Coronary artery (tissue), 2 donors: ENCODE measurements at regions not wholly inside any gene's neighbourhood (a gene's known extent, or its start where the extent isn't known, plus 50 kb on each side); places are given as distances from the start of the nearest gene placed in this dataset.
"Not testable (repeated sequence)": the region's sequence is repeated elsewhere in the genome, so short reads cannot be mapped to it uniquely, and the experiment has no call there.

Experiments
- DNase-seq: peaks from one replicate; pipeline ENCODE4 v3.0.0-alpha.2; 2017; ENCODE audit warnings: low spot score
- H3K27ac ChIP-seq, 2 donors: fragments of 200-600 bp; sonication (generic); one replicate each; pipeline ENCODE4 v1.5.1; 2016 to 2019
- H3K4me3 ChIP-seq: fragments of 200-600 bp; sonication (generic); 2 replicates; pipeline ENCODE4 v1.5.1; 2016; ENCODE audit warnings: mild to moderate bottlenecking, moderate library complexity
- TF ChIP-seq, protein P1 (sequence below): fragments of 200-600 bp; sonication (generic); IDR thresholded peaks from one replicate; pipeline ENCODE4 v1.5.1; 2019; ENCODE audit warnings: antibody characterized with exemption

DNA sequence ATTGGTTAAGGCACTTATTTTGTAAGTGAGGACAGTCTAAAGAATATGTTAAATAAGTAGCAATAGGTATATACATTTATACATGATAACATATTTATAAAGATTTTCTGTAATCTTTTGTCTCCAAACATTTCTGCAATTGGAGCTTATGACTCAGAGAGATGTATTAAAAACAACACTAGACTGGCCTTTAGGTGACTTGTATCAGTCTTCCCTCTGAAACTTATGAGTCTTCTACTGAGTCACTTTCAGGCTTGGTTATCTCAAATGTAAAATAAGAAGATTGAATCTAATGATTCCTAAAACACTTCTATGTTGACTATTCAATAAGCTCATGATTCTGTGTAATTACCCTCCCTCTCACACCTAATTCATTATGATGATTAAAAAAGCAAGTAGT is 672.6 kb upstream of the NEGR1 start:
- Histone ChIP-seq H3K27ac (no peak overlapping the region), H3K4me3 (no peak overlapping the region)
- no peak for DNase-seq
- TF ChIP-seq, protein P1, sequence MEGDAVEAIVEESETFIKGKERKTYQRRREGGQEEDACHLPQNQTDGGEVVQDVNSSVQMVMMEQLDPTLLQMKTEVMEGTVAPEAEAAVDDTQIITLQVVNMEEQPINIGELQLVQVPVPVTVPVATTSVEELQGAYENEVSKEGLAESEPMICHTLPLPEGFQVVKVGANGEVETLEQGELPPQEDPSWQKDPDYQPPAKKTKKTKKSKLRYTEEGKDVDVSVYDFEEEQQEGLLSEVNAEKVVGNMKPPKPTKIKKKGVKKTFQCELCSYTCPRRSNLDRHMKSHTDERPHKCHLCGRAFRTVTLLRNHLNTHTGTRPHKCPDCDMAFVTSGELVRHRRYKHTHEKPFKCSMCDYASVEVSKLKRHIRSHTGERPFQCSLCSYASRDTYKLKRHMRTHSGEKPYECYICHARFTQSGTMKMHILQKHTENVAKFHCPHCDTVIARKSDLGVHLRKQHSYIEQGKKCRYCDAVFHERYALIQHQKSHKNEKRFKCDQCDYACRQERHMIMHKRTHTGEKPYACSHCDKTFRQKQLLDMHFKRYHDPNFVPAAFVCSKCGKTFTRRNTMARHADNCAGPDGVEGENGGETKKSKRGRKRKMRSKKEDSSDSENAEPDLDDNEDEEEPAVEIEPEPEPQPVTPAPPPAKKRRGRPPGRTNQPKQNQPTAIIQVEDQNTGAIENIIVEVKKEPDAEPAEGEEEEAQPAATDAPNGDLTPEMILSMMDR: no peak

DNA sequence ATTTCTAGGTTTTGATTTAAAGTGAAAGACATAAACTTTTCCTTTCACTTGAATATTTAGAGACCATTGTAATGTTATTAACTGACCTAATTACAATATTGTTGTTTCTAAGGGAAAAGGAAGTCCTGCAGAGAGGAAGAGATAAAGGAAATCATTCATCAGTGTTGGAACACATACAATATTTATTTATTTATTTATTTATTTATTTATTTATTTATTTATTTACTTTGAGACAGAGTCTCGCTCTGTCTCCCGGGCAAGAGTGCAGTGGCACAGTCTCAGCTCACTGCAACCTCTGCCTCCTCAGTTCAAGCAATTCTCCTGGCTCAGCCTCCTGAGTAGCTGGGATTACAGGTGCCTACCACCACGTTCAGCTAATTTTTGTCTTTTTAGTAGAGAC is 668.6 kb upstream of the NEGR1 start:
- H3K4me3 ChIP-seq, DNase-seq, H3K27ac ChIP-seq: not testable (repeated sequence)

DNA sequence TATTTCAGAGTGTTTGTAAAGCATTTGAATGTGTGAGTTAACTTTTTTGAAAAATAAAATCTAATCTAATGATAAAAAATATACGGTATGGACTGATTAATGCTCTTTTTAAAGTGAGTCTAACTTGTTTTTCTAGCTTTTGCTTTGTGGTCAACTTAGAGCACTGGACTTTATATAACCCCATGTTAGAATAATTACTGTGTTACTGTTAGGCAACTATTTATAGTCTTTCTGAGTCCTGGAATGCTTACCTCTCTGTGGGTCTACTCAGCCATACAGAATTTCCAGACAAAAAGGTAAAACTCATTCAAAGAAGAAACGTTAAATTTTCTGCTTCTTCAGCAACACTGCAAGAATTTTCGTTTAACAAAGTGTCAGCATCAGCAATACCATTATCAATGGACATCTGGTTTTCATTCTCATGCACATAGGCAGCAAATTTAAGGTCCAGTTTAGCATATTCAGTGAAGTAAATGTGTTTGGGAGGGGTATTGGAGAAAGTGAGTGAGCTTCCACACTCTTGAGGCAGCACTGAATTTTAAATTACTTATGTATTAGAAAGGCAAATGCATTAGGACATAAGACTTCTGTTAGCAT is 664.7 kb upstream of the NEGR1 start:
- TF ChIP-seq, protein P1: no peak

DNA sequence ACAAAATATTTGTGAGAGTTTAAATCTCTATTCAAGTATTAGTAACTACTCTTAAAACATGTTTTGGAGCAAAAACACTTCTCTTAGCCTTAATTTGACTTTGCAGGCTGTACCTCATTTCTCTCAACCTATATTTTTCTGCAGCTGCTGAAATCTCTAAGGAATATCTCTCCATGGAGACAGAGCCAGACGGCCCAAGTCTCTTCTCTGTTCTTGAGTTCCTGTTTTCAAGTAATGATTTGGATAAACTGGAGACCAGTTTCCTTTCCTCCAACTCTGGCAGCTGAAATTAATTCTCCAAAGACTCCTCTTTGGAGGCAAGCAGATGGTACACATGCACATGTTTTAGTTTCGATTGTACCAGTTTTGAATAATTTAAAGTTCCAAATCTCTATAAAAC is 659.7 kb upstream of the NEGR1 start:
- Histone ChIP-seq H3K4me3 (no peak overlapping the region), H3K27ac (no peak overlapping the region)
- TF ChIP-seq, protein P1: no peak
- no peak for DNase-seq

More for the DNA sequence above, 664.7 kb upstream of the NEGR1 start:
- H3K27ac ChIP-seq: no peak overlapping the region
- H3K4me3 ChIP-seq: no peak overlapping the region
- DNase-seq: no peak

DNA sequence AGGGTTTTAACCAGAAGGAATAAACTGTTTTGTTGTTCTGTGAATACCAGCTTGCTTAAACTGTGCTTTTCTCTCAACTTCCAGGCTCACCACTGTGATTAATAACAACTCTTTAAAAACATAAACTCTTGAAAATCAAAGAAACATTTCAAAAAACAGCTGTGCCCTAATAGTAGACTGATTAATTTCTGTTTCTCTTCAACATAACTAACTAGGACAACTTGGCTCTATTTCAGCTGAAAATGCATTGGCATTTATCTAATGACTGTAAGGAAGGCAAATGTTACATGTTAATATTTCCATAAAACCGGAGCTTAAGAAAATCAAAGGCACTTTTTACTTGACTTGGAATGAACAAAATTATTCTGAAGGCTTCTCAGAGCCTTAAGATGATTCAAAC is 656.1 kb upstream of the NEGR1 start:
- no peak overlapping the region for H3K4me3 ChIP-seq
- no peak overlapping the region for H3K27ac ChIP-seq
- DNase-seq: no peak
- TF ChIP-seq, protein P1: no peak

DNA sequence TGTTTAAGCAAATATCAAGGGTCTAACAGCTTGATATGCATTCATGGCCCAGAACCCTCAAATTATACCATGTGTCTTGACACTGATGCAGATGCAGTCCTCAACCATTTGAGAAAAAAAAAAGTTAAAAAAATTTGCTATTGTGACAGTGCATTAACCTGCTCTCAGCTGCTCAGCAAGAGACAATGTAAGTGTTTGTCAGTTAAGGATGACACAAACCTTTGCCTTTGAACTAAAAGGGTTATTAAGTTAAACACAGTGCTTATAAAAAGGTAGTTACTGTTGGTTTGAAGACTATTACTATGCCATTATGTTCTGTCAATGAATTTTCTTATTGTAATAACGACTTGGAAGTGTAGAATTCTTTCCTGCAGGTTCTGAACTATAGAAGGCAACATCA is 655.6 kb upstream of the NEGR1 start:
- Histone ChIP-seq H3K27ac (no peak overlapping the region), H3K4me3 (no peak overlapping the region)
- no peak for DNase-seq
- TF ChIP-seq, protein P1: no peak

DNA sequence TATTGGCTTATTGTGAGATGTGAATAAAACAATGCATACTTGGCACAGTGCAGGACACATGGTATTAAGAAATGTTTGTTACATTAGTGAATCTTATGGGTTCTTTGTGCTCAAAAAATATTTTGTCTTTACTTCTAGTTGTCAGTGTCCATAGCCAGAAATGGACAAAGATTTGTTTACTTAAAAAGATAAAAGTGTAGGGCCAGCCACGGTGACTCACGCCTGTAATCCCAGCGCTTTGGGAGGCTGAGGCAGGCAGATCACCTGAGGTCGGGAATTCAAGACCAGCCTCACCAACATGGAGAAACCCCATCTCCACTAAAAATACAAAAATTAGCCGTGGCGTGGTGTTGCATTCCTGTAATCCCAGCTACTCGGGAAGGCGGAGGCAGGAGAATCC is 654.6 kb upstream of the NEGR1 start:
- no peak for DNase-seq
- no peak overlapping the region for H3K27ac ChIP-seq
- no peak overlapping the region for H3K4me3 ChIP-seq
- TF ChIP-seq, protein P1: no peak
